PC-9 (cell line): ENCODE measurements at regions not wholly inside any gene's neighbourhood (a gene's known extent, or its start where the extent isn't known, plus 50 kb on each side); places are given as distances from the start of the nearest gene placed in this dataset.

ENCODE experiments used
- CTCF ChIP-seq: fragments of 200-600 bp; sonication (generic); conservative IDR thresholded peaks from 2 replicates; pipeline ENCODE4 v1.6.1; 2017; ENCODE audit warnings: mixed run types, antibody characterized with exemption, mild to moderate bottlenecking, moderate library complexity
- EZH2 ChIP-seq: fragments of 200-600 bp; sonication (generic); IDR thresholded peaks from 2 replicates; pipeline ENCODE4 v1.8.0; 2017; ENCODE audit warnings: antibody characterized with exemption, low read depth

GRCh38 chr11:19323502-19323901, 82.8 kb upstream of the E2F8 start:
- TF ChIP-seq CTCF: peak; percentile 46; the same call in 1 of the 2 replicates
- no peak for TF ChIP-seq EZH2
